ENCODE measurements at regions not wholly inside any gene's neighbourhood (a gene's known extent, or its start where the extent isn't known, plus 50 kb on each side); places are given as distances from the start of the nearest gene placed in this dataset.
A peak's percentile ranks its signal among the peaks of the same experiment; 100 is the strongest.

DNA sequence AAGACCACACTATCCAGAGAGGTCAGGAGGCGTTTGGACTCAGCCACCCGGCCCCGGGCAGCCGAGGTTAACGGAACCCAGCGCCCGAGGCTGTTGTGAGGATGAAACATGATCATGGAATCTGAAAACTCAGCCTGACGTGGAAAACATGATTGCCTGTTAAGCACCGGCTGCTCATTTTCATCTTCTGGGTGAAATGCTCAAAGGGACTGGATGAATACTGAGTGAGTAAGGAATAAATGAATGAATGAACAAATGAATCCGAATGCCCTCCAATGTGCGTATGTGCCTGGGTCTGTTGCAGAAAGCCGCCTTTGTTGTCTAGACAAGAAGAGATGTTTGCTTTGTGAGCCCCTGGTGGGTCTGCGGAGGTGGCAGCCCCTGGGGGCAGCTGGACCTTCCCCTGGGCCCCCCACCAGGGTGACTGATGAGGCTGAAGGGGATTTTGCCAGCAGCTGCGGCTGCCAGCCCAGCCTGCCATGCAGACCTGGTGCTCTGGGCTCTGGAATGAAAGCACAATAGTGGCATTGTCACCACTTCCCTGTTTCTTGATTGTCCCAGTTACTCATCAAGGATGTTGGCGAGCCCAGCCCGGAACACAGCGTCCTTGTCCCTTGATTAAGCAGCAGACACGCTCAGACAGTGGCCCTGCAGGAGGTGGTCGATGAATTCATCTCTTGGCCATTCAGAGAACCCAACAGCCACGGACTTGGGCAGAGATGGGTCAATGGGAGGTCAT, 211.1 kb downstream of the ANKRD60 start:
- DNase-seq (ENCODE audit: low read depth), result peak; percentile 17

DNA sequence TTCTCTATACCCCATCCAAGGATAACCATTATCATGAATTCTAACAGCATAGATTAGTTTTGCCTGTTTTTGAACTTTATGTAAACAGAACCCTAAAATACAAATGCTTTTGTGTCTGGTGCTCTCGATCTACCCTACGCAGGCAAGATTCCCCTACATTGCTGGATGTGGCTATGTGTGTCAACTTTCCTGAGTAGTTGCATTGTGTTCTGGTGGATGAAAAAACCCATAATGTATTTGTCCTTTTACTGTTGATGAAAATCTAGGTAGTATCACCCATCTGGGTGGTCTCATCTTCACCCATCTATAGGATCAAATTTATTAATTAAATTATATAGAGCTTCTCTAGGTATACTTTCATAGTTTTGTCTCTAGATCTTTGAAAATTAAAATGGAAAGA, 211.7 kb downstream of the ANKRD60 start:
- DNase-seq (ENCODE audit: low read depth), result no peak

DNA sequence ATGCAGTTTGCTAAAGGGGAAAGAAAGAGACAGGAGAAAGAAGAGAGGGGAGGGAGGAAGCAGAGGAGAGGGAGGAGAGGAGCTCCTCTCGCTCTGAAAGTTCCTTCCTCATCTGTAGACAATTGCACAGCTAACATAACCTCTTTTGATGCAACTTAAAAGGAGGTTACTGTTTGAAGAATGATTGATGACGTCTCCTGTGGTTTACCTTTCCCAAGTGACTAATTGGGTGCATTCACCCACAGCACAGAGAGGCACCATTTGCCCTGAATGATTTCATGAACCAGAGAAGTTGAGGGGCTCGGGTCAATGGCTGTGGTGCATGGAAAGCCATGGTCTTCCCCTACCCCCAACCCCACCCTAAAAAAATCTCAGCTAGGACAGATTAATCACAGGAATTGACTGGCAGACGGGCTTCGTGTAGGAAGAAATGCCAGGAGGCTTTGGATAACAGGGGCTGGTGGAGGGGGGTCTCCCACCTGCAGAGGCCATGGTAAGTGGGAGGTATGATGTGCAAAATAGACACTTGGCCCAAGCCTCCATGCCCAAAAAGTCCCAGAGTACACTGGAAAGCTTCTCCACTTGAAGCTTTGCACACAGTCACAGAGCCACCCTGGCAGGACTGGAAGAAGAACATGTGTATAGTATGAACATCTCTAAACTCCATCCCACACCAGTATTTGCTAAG, 213.7 kb downstream of the ANKRD60 start:
- DNase-seq (ENCODE audit: low read depth), result no peak

GRCh38 chr20:58012731-58013510, 215.5 kb downstream of the ANKRD60 start:
- no peak for DNase-seq (ENCODE audit: low read depth)

DNA sequence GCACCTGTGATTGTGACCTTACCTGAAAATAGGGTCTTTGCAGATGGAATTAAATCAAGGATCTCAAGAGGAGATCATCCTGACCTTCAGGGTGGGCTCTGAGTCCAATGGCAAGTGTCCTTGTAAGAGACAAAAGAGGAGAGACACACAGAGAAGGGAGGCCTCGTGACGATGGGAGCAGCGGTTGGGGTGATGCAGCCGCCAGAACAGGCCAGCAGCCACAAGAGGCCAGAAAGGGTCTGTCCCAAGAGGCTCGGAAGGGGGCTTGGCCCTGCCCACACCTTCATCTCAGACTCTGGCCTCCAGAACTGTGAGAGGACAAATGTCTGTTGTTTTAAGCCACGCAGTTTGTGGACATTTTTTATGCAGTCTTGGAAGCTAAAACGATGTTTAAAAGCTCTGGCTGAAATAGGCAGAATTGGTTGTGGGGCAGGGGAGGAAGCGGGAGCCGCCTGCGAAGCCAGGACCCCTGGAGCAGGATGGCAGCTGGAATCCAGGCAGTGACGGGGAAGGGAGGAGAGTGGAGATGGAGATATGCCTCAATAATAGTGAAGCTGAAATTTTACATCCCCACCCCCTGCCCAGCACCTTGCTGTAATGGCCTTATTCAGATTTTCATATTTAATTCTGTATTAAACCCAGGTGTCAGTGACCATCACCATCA, 216.4 kb downstream of the ANKRD60 start:
- no peak for DNase-seq (ENCODE audit: low read depth)

GRCh38 chr20:58011106-58011946, 217.1 kb downstream of the ANKRD60 start:
- no peak for DNase-seq (ENCODE audit: low read depth)

GRCh38 chr20:58010666-58011065, 217.8 kb downstream of the ANKRD60 start:
- DNase-seq (ENCODE audit: low read depth), result no peak

GRCh38 chr20:58010186-58010585, 218.3 kb downstream of the ANKRD60 start:
- DNase-seq (ENCODE audit: low read depth), result no peak

GRCh38 chr20:58008866-58009265, 219.6 kb downstream of the ANKRD60 start:
- DNase-seq (ENCODE audit: low read depth), result no peak

DNA sequence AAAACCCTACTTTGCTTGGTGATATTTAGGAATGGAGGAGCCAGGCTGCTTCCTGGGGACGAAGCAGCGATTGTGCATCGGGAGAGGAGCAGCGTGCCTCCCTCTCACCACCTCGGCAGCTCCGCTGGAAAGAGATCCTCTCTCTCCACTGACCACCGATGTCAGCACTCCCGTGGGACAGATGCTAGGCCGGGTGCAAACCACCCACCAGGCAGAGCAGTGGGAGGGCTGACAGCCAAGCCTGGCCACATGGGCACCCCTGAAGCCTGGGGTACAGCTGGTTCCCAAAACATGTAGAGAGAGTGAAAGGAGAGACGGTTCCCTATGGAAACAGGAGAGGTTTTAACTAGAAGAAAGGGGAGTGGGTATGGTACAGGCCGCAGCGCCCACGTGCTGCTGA, 220.0 kb downstream of the ANKRD60 start:
- DNase-seq (ENCODE audit: low read depth), result no peak

DNA sequence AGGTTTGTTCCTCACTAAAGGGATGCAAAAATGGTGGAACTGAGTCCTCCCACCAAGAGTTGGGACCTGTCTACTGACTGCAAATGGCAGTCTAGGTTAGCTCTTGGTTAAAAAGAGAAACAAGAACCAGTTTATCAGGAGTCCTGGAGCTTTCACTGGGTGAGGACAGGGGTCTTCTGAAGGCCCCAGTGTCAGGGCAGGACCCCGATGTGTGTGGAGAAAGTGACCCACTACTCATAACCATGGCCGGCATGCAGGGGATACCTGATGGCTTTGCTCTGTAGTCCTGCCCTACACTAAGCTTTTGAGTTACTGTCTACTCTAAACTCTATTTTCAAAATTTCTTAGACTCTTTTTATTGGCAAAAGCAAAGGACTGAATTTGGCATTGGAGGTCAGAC, 220.5 kb downstream of the ANKRD60 start:
- DNase-seq (ENCODE audit: low read depth), result no peak

DNA sequence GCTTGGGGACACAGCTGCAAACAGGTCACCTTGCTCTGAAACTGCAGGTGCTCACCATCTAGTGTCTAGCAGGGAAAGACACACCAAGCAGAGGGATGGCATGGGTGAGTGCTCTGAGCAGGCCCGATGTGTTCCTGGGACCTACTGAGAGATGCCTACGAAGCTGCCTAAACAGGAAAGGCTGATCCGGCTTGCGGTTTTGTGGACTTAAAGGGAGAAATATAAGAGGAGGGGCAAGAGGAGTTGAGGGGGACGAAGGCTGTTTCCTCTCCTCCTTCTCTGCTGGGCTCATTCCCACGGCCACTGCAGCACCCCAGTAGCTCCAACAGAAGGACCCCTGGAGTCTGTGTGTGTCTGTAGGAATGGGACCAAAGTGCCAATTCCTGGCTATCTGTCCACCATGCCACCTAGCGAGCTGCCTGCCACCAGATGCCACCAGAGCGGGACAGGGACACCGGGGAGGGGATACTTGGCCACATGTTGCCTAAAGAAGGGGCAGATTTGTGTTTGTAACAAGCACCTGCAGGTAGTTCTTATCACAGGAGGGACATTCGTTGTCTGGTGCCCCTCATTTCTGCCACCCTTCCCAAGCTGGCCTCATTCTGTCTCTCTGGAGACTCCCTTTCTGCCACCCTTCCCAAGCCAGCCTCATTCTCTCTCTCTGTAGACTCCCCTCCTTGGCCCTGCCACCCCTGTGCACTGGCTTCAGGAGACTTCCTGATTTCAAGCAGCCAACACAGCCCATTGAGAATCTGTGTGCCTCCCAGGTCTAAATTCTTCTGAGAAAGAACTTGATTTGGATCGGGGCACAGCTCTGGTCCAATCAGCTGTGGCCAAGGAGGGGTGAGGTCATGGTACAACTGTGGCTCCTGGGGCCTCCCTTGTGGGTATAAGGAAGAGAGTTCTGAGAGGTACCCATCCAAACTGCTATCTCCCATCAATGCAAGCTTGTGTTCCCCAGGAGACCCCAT, 221.8 kb downstream of the ANKRD60 start:
- DNase-seq (ENCODE audit: low read depth), result no peak

GRCh38 chr20:58005581-58006345, 222.7 kb downstream of the ANKRD60 start:
- DNase-seq (ENCODE audit: low read depth), result no peak

GRCh38 chr20:58004900-58005299, 223.6 kb downstream of the ANKRD60 start:
- no peak for DNase-seq (ENCODE audit: low read depth)

GRCh38 chr20:58004146-58004545, 224.3 kb downstream of the ANKRD60 start:
- no peak for DNase-seq (ENCODE audit: low read depth)

DNA sequence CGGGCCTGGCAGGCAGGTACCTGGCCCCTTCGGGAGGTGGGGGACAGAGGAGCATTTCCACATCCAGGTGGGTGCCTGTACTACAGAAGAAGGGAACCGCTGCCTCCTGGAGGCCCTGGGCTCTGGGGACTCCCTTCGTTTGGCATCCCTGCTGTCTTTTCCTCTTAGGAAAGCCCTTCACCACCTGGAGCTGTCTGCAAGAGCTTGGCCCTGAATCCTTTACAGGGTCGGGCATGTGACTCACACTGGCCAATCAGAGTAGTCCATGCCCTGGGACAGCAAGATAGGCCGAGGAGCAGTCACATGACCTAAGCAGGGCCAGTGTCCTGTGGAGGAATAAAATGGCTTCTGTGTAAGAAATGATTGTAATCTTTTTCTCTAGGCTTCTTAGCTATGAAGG, 224.9 kb downstream of the ANKRD60 start:
- DNase-seq (ENCODE audit: low read depth), result no peak

DNA sequence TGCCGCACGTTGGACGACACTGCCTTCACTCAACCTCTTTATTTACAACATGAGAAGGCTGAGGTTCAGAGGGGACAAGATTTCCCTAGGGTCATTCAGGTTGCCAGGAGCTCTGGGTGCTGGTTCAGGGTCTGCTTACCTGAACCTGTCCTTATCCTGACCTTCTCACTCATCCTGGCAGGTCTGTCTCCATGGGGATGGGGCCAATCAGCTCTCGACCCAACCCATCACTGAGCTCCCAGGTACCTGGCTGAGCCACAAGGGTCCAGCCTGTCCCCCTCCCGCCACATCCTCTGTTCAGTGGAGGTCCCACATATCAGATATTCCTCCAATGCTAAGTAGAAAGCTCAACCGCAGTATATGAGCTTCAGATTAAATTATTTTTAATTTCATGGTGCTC, 225.6 kb downstream of the ANKRD60 start:
- DNase-seq (ENCODE audit: low read depth), result no peak

- no peak for DNase-seq (ENCODE audit: low read depth)
Measured at GRCh38 chr20:58001946-58002345, 226.5 kb downstream of the ANKRD60 start.

DNA sequence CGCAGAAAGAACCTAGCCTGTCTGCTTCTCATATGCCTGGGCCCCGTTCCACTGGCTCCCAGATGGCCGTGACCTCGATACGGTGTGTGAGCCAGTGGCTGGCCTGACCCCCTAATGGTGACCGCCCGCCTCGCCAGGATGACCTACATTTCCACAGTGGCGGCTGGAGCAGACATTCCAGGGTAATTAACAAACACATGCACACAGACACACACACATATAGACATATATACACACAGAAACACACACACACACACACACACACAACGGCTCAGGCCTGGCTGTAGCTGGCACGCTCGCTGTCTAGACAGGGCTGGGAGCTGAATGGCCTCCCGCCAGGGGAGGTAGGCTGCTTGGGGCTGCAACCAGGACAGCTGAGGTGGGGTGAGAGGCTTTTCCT, 227.1 kb downstream of the ANKRD60 start:
- DNase-seq (ENCODE audit: low read depth), result no peak

DNA sequence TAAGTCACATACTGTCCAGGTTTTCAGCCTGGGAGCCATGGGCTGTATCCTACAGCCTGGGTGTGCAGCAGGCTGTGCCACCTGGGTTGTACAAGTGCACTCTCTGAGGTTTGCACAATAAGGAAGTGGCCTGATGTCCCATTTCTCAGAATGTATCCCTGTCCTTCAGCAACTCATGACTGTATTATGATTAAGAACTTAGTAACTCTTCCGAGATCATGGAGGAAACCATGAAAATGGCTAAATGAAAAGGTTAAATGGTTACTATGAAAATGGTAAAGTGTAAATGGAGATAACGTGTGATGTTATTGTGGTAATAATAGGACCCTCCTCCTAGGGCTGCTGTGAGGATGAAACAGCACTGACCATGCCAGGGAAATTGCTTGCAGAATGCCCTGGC, 227.6 kb downstream of the ANKRD60 start:
- DNase-seq (ENCODE audit: low read depth), result no peak
